AG20443 (cell line): ENCODE measurements at regions not wholly inside any gene's neighbourhood (a gene's known extent, or its start where the extent isn't known, plus 50 kb on each side); places are given as distances from the start of the nearest gene placed in this dataset.
"Not testable (repeated sequence)": the region's sequence is repeated elsewhere in the genome, so short reads cannot be mapped to it uniquely, and the experiment has no call there.

Experiments
- DNase-seq: peaks from one replicate; pipeline ENCODE4 v3.0.0; 2012; ENCODE audit warnings: low spot score, mixed read lengths

- peak; percentile 75 for DNase-seq
Observed at GRCh38 chr4:141346144-141346543, 125.4 kb downstream of the ZNF330 start.

- no peak for DNase-seq
Observed at GRCh38 chr4:141347684-141348083, 127.0 kb downstream of the ZNF330 start.

GRCh38 chr4:141348125-141348524 is 127.4 kb downstream of the ZNF330 start:
- no peak for DNase-seq

GRCh38 chr4:141348573-141348972 is 127.9 kb downstream of the ZNF330 start:
- DNase-seq: no peak

- no peak for DNase-seq
Observed at GRCh38 chr4:141349236-141349635, 128.5 kb downstream of the ZNF330 start.

- peak; percentile 53 for DNase-seq
Observed at GRCh38 chr4:141350122-141350905, 129.6 kb downstream of the ZNF330 start.

GRCh38 chr4:141352331-141352730 is 131.6 kb downstream of the ZNF330 start:
- DNase-seq: no peak

GRCh38 chr4:141352909-141353525 is 132.3 kb downstream of the ZNF330 start:
- peak; percentile 41 for DNase-seq

- DNase-seq: no peak
Observed at GRCh38 chr4:141356321-141356962, 135.7 kb downstream of the ZNF330 start.

GRCh38 chr4:141356963-141357335 is 136.3 kb downstream of the ZNF330 start:
- DNase-seq: no peak

GRCh38 chr4:141368241-141368640 is 147.5 kb downstream of the ZNF330 start:
- DNase-seq: not testable (repeated sequence)

GRCh38 chr4:141371206-141371605 is 150.5 kb downstream of the ZNF330 start:
- DNase-seq: no peak

- DNase-seq: peak; percentile 82
Observed at GRCh38 chr4:141375855-141376254, 155.2 kb downstream of the ZNF330 start.

- no peak for DNase-seq
Observed at GRCh38 chr4:141376769-141377168, 156.1 kb downstream of the ZNF330 start.

- DNase-seq: no peak
Observed at GRCh38 chr4:141387299-141387698, 166.6 kb downstream of the ZNF330 start.

- peak; percentile 64 for DNase-seq
Observed at GRCh38 chr4:141388481-141388880, 167.8 kb downstream of the ZNF330 start.

- no peak for DNase-seq
Observed at GRCh38 chr4:141389649-141390048, 169.0 kb downstream of the ZNF330 start.

GRCh38 chr4:141390571-141390970 is 169.9 kb downstream of the ZNF330 start:
- no peak for DNase-seq

GRCh38 chr4:141391293-141391692 is 170.6 kb downstream of the ZNF330 start:
- DNase-seq: no peak

GRCh38 chr4:141391771-141392170 is 171.1 kb downstream of the ZNF330 start:
- DNase-seq: no peak

GRCh38 chr4:141395246-141395830 is 174.6 kb downstream of the ZNF330 start:
- no peak for DNase-seq

- DNase-seq: no peak
Observed at GRCh38 chr4:141395919-141396318, 175.2 kb downstream of the ZNF330 start.

GRCh38 chr4:141402712-141403111 is 182.0 kb downstream of the ZNF330 start:
- no peak for DNase-seq
